Panc1 (cell line): ENCODE measurements at regions not wholly inside any gene's neighbourhood (a gene's known extent, or its start where the extent isn't known, plus 50 kb on each side); places are given as distances from the start of the nearest gene placed in this dataset.
"Not testable (repeated sequence)": the region's sequence is repeated elsewhere in the genome, so short reads cannot be mapped to it uniquely, and the experiment has no call there.

Experiments
- ATAC-seq: fragments of 200-7000 bp; cut with Tn5 transposase; 2 replicates; pipeline ENCODE4 v1.9.1; 2020; ENCODE audit warnings: mild to moderate bottlenecking, moderate library complexity
- BruUV-seq: library from RNA; stranded (reverse); fragments of 400-500 nt; replicated peaks from 2 replicates; lab custom pipeline; 2021; lab: Mats Ljungman, UMichigan
- CTCF ChIA-PET: fragments of 300-600 bp; sonication (Branson Sonifier 250); formaldehyde crosslinking; loops from one replicate; lab custom pipeline; 2022; ENCODE audit warnings: antibody characterized with exemption; lab: Charles Lee
- POLR2A ChIA-PET: fragments of 300-600 bp; sonication (Branson Sonifier 250); formaldehyde crosslinking; loops from one replicate; lab custom pipeline; 2022; ENCODE audit warnings: antibody characterized with exemption; lab: Charles Lee
- DNase-seq: peaks from one replicate; pipeline ENCODE4 v3.0.0-alpha.2; 2010; ENCODE audit warnings: low read depth, low spot score
- H3K27ac ChIP-seq: 2 replicates; pipeline ENCODE4 v1.5.1; 2011; ENCODE audit warnings: mild to moderate bottlenecking, low read length, inconsistent platforms
- H3K27me3 ChIP-seq: fragments of 200-500 bp; sonication (Bioruptor generic); 2 replicates; pipeline ENCODE4 v1.6.0; 2014; ENCODE audit warnings: low read length, inconsistent platforms; ENCODE audit not compliant: control insufficient read depth, insufficient read depth
- H3K36me3 ChIP-seq: fragments of 200-500 bp; sonication (Bioruptor generic); 2 replicates; pipeline ENCODE4 v1.5.1; 2014; ENCODE audit warnings: inconsistent platforms, mild to moderate bottlenecking, low read length, moderate library complexity; ENCODE audit not compliant: control insufficient read depth, insufficient read depth
- H3K4me1 ChIP-seq: 2 replicates; pipeline ENCODE4 v1.5.1; 2011; ENCODE audit warnings: inconsistent platforms, mild to moderate bottlenecking, low read length, moderate library complexity; ENCODE audit not compliant: control insufficient read depth, insufficient read depth
- H3K4me3 ChIP-seq, 2 experiments: 2 replicates each; pipeline ENCODE4 v1.5.1; 2011 to 2012; ENCODE audit warnings: low read depth in 2 of 2, low read length in 2 of 2, mild to moderate bottlenecking in 2 of 2, inconsistent platforms in 1 of 2, moderate library complexity in 1 of 2
- H3K9me3 ChIP-seq: fragments of 200-500 bp; sonication (Bioruptor generic); 2 replicates; pipeline ENCODE4 v1.5.1; 2014; ENCODE audit warnings: low read depth, mild to moderate bottlenecking, inconsistent platforms, low read length, moderate library complexity; ENCODE audit not compliant: control insufficient read depth, insufficient read depth
- POLR2AphosphoS5 ChIP-seq: IDR thresholded peaks from 2 replicates; pipeline ENCODE4 v1.6.1; 2012; ENCODE audit warnings: mild to moderate bottlenecking, low read depth, low read length, moderate library complexity
- SIN3A ChIP-seq: IDR thresholded peaks from 2 replicates; pipeline ENCODE4 v1.6.1; 2012; ENCODE audit warnings: low read depth, mild to moderate bottlenecking, low read length, moderate library complexity, borderline replicate concordance; ENCODE audit not compliant: insufficient read depth
- TCF7L2 ChIP-seq: IDR thresholded peaks from 2 replicates; pipeline ENCODE4 v1.6.1; 2011; ENCODE audit warnings: mild to moderate bottlenecking, low read depth, low read length, inconsistent platforms
- in situ Hi-C: cut with HindIII; loops from 2 replicates; pipeline ENCODE4 v1.10.0; 2016; ENCODE audit warnings: low sequenced_read_pairs, low pct_unique_long_range_greater_than_20kb
- intact Hi-C: fragments of 100-400 bp; cut with micrococcal nuclease; formaldehyde crosslinking; loops from one replicate; pipeline ENCODE4 v1.10.0; 2022; ENCODE audit not compliant: unreplicated experiment
- TF ChIP-seq, protein P1 (sequence below): fragments of 450-650 bp; IDR thresholded peaks from 2 replicates; pipeline ENCODE4 v1.5.1; 2017; ENCODE audit warnings: mild to moderate bottlenecking
- TF ChIP-seq, protein P2 (sequence below), 2 experiments: IDR thresholded peaks; 2 replicates each; pipeline ENCODE4 v1.6.1; 2011 to 2012; ENCODE audit warnings: low read depth in 2 of 2, control low read depth in 1 of 2, low read length in 1 of 2, mild to moderate bottlenecking in 1 of 2, moderate library complexity in 1 of 2; ENCODE audit not compliant: insufficient read depth in 1 of 2

DNA sequence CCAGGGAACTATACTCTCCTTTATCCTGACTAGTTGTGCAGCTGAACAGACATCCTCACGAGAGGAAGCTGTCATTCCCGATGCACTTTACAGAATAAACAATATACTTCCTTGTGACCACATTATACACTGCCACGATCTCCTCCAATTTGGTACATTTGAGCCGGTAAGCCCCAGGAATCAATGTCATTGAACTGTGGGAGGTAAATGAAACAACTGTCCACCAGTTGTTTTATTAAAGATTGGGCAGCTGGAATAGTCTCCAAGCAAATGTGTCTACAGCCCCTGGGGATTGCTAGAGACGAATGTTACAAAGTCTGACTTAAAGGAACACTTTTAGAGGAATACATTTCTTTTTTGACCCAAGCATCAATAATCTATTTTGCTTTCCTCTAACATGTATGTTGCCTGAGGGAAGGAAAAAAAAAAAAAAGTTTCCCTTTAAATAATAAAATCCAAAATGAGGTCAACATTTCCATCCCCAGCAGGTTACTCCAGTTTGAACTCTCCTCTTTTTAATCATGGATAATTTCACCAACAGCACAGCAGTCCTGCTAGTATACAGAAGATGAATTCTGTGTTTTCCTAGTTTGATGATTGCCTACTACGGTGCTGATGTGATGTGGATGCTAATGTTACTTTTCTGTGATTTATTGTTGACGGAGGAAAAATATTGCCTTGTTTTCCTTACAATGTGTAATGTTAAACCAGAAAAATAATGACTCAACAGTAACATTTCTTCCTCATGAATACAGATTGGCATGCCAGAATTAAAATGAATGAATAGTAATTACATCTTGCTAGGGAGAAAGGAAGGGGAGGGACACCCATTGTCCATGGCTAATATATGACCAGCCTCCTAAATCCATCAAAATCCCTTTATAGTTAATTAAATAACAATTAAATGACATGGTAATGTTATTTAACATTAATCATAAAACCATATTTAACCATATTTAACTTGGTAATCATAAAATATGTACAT lies 360.9 kb downstream of the NEBL start:
- Histone ChIP-seq H3K4me1 (no peaks in the 10 kb centered on the region), H3K27ac (no peak overlapping the region), H3K9me3 (no peaks in the 10 kb centered on the region), H3K36me3 (no peaks in the 10 kb centered on the region), H3K4me3 (no peak overlapping the region), H3K27me3 (no peaks in the 10 kb centered on the region)
- no peak for DNase-seq
- ChIA-PET POLR2A (no interaction called here), CTCF (interaction anchor here (0.9 kb wide), 1 partner anchor 1312 kb away, joined by 4 read pairs; no protein-coding TSS in a partner anchor)
- no TSS peak for BruUV-seq
- intact Hi-C loops: no loop called here
- TF ChIP-seq, protein P1, sequence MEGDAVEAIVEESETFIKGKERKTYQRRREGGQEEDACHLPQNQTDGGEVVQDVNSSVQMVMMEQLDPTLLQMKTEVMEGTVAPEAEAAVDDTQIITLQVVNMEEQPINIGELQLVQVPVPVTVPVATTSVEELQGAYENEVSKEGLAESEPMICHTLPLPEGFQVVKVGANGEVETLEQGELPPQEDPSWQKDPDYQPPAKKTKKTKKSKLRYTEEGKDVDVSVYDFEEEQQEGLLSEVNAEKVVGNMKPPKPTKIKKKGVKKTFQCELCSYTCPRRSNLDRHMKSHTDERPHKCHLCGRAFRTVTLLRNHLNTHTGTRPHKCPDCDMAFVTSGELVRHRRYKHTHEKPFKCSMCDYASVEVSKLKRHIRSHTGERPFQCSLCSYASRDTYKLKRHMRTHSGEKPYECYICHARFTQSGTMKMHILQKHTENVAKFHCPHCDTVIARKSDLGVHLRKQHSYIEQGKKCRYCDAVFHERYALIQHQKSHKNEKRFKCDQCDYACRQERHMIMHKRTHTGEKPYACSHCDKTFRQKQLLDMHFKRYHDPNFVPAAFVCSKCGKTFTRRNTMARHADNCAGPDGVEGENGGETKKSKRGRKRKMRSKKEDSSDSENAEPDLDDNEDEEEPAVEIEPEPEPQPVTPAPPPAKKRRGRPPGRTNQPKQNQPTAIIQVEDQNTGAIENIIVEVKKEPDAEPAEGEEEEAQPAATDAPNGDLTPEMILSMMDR: no peak
- TF ChIP-seq, protein P2, sequence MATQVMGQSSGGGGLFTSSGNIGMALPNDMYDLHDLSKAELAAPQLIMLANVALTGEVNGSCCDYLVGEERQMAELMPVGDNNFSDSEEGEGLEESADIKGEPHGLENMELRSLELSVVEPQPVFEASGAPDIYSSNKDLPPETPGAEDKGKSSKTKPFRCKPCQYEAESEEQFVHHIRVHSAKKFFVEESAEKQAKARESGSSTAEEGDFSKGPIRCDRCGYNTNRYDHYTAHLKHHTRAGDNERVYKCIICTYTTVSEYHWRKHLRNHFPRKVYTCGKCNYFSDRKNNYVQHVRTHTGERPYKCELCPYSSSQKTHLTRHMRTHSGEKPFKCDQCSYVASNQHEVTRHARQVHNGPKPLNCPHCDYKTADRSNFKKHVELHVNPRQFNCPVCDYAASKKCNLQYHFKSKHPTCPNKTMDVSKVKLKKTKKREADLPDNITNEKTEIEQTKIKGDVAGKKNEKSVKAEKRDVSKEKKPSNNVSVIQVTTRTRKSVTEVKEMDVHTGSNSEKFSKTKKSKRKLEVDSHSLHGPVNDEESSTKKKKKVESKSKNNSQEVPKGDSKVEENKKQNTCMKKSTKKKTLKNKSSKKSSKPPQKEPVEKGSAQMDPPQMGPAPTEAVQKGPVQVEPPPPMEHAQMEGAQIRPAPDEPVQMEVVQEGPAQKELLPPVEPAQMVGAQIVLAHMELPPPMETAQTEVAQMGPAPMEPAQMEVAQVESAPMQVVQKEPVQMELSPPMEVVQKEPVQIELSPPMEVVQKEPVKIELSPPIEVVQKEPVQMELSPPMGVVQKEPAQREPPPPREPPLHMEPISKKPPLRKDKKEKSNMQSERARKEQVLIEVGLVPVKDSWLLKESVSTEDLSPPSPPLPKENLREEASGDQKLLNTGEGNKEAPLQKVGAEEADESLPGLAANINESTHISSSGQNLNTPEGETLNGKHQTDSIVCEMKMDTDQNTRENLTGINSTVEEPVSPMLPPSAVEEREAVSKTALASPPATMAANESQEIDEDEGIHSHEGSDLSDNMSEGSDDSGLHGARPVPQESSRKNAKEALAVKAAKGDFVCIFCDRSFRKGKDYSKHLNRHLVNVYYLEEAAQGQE (IDR thresholded peaks at IDR 0.05; ENCODE audit: insufficient read depth in 1 of 2, low read depth in 2 of 2, low read length in 1 of 2): no peak
- TF ChIP-seq TCF7L2 (no peak), POLR2AphosphoS5 (no peak), SIN3A (no peak)
- ATAC-seq: no peak
- in situ Hi-C loops: no loop called here

DNA sequence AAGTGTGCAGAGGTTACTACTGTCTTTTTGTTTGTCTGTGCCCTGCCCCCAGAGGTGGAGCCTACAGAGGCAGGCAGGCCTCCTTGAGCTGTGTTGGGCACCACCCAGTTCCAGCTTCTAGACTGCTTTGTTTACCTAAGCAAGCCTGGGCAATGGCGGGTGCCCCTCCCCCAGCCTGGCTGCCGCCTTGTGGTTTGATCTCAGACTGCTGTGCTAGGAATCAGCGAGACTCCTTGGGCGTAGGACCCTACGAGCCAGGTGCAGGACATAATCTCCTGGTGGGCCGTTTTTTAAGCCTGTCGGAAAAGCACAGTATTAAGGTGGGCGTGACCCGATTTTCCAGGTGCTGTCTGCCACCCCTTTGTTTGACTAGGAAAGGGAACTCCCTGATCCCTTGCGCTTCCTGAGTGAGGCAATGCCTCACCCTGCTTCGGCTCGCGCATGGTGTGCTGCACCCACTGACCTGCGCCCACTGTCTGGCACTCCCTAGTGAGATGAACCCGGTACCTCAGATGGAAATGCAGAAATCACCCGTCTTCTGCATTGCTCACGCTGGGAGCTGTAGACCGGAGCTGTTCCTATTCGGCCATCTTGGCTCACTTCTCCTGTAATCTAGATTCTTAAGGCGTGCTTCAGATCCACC lies 365.7 kb downstream of the NEBL start:
- POLR2A ChIA-PET, H3K27ac ChIP-seq, H3K27me3 ChIP-seq, H3K4me3 ChIP-seq, H3K36me3 ChIP-seq, H3K9me3 ChIP-seq, CTCF ChIA-PET, in situ Hi-C loops, BruUV-seq, DNase-seq, H3K4me1 ChIP-seq, intact Hi-C loops, ATAC-seq: not testable (repeated sequence)
